ENCODE measurements at regions not wholly inside any gene's neighbourhood (a gene's known extent, or its start where the extent isn't known, plus 50 kb on each side); places are given as distances from the start of the nearest gene placed in this dataset.

DNA sequence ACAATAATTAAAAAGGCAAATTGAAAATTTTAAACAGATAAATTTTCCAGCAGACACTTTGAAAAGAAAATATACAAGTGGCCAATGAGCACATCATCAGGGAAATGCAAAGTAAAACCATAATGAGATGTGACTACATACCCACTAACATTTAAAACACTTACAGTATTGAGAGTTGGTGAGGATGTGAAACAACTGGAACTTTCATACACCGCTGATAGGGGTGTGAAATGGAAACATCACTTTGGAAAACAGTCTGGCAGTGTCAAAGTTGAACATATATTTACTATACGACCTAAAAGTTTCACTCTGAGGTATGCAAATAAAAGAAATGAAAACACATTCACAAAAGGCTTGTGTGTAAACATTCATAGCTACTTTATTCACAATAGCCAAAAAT, 94.0 kb upstream of the GNAO1 start:
- Histone ChIP-seq H3K79me2 (ENCODE audit: control insufficient read depth, insufficient read depth, low read length, poor library complexity) (no peaks in the 10 kb centered on the region), H4K91ac (ENCODE audit: low read depth, low read length) (no peak overlapping the region), H2AK5ac (ENCODE audit: low read length) (no peak overlapping the region), H2BK5ac (ENCODE audit: low read depth, low read length, poor library complexity) (no peak overlapping the region), H2BK12ac (ENCODE audit: low read length) (no peak overlapping the region), H3K9me3 (ENCODE audit: insufficient read depth, low read depth, low read length) (no peaks in the 10 kb centered on the region), H3K27ac (ENCODE audit: low read depth, low read length) (no peak overlapping the region), H3K23ac (ENCODE audit: low read length) (no peak overlapping the region), H4K8ac (ENCODE audit: low read depth, low read length) (no peak overlapping the region), H2BK120ac (ENCODE audit: insufficient read depth, low read length, poor library complexity) (no peak overlapping the region), H3K4me1 (ENCODE audit: control insufficient read depth in 1 of 2, insufficient read depth in 2 of 2, low read length in 2 of 2) (peaks cover 0 to 3% of the 10 kb centered on the region in 2 experiments), H2AFZ (ENCODE audit: insufficient read depth, low read length, poor library complexity) (no peak overlapping the region), H3K4ac (ENCODE audit: low read depth, low read length) (no peak overlapping the region), H3K14ac (ENCODE audit: low read length) (no peak overlapping the region), H4K12ac (ENCODE audit: low read depth, low read length) (no peak overlapping the region), H3K4me3 (ENCODE audit: low read depth, low read length) (no peak overlapping the region), H3K18ac (ENCODE audit: low read length) (no peak overlapping the region), H3K4me2 (ENCODE audit: low read length) (no peak overlapping the region), H3K79me1 (ENCODE audit: low read length) (no peaks in the 10 kb centered on the region), H3K36me3 (ENCODE audit: control insufficient read depth in 1 of 2, insufficient read depth in 2 of 2, low read length in 2 of 2) (no peaks in the 10 kb centered on the region), H3K27me3 (ENCODE audit: insufficient read depth, low read length) (no peaks in the 10 kb centered on the region), H3K9ac (ENCODE audit: low read length) (no peak overlapping the region)
- WGBS (ENCODE audit: extremely low coverage, insufficient coverage, insufficient read length): no CpG with 5 or more reads among the region's 2 CpGs
- DNase-seq: no peak

DNA sequence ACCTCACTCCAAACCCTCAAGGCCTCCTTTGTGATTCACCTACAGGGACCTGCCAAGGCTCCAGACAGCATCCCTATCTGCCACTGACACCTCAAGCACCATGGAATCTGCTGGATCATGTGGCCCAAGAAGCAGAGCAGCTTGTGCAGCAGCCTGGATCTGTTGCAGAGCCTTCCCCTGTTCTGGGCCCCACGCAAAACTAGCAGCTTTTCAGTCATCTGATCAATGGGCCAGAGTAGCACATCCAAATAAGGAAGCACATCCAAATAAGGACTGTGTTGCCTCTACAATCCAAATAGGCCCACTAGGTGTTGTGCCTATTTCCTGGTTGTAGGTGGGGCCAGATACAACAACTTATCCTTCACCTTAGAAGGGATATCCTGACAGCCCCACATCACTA, 97.1 kb upstream of the GNAO1 start:
- H3K79me2 ChIP-seq (ENCODE audit: control insufficient read depth, insufficient read depth, low read length, poor library complexity): no peaks in the 10 kb centered on the region
- no peak for DNase-seq

DNA sequence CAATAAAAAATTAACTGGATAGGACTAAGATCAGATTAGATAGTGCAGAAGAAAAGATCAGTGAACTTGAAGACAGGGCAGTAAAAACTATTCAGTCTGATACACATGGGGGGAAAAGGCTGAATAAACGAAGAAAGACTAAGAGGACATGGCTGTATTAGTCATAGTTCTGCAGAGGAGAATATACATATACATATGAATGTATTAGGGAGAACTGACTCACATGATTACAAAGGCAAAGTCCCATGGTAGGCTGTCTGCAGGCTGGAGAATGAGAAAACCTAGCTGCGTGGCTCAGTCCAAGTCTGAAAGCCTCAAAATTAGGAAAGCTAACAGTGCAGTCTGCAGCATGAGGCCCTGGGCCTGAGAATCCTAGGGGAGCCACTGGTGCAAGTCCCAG, 98.2 kb upstream of the GNAO1 start:
- Histone ChIP-seq H2BK120ac (ENCODE audit: insufficient read depth, low read length, poor library complexity) (no peak overlapping the region), H3K4me2 (ENCODE audit: low read length) (no peak overlapping the region), H3K23ac (ENCODE audit: low read length) (no peak overlapping the region), H3K4me3 (ENCODE audit: low read depth, low read length) (no peak overlapping the region), H3K18ac (ENCODE audit: low read length) (no peak overlapping the region), H4K91ac (ENCODE audit: low read depth, low read length) (no peak overlapping the region), H3K4ac (ENCODE audit: low read depth, low read length) (no peak overlapping the region), H2AK5ac (ENCODE audit: low read length) (no peak overlapping the region), H4K8ac (ENCODE audit: low read depth, low read length) (no peak overlapping the region), H3K27me3 (ENCODE audit: insufficient read depth, low read length) (no peaks in the 10 kb centered on the region), H3K79me1 (ENCODE audit: low read length) (no peaks in the 10 kb centered on the region), H3K14ac (ENCODE audit: low read length) (no peak overlapping the region), H3K4me1 (ENCODE audit: control insufficient read depth in 1 of 2, insufficient read depth in 2 of 2, low read length in 2 of 2) (peaks cover 5 to 7% of the 10 kb centered on the region in 2 experiments), H3K9ac (ENCODE audit: low read length) (no peak overlapping the region), H3K36me3 (ENCODE audit: control insufficient read depth in 1 of 2, insufficient read depth in 2 of 2, low read length in 2 of 2) (no peaks in the 10 kb centered on the region), H2AFZ (ENCODE audit: insufficient read depth, low read length, poor library complexity) (no peak overlapping the region), H3K9me3 (ENCODE audit: insufficient read depth, low read depth, low read length) (peaks cover 2% of the 10 kb centered on the region), H2BK5ac (ENCODE audit: low read depth, low read length, poor library complexity) (no peak overlapping the region), H2BK12ac (ENCODE audit: low read length) (no peak overlapping the region), H3K27ac (ENCODE audit: low read depth, low read length) (no peak overlapping the region), H4K12ac (ENCODE audit: low read depth, low read length) (no peak overlapping the region), H3K79me2 (ENCODE audit: control insufficient read depth, insufficient read depth, low read length, poor library complexity) (no peaks in the 10 kb centered on the region)
- no peak for DNase-seq
- WGBS (ENCODE audit: extremely low coverage, insufficient coverage, insufficient read length): no CpG with 5 or more reads among the region's 2 CpGs

More for the DNA sequence above, 97.1 kb upstream of the GNAO1 start:
- H2AK5ac ChIP-seq (ENCODE audit: low read length): no peak overlapping the region
- H3K27ac ChIP-seq (ENCODE audit: low read depth, low read length): no peak overlapping the region
- no peak overlapping the region for H3K9ac ChIP-seq (ENCODE audit: low read length)
- no peak overlapping the region for H2BK5ac ChIP-seq (ENCODE audit: low read depth, low read length, poor library complexity)
- H3K27me3 ChIP-seq (ENCODE audit: insufficient read depth, low read length): no peaks in the 10 kb centered on the region
- no peak overlapping the region for H2AFZ ChIP-seq (ENCODE audit: insufficient read depth, low read length, poor library complexity)
- no peaks in the 10 kb centered on the region for H3K9me3 ChIP-seq (ENCODE audit: insufficient read depth, low read depth, low read length)
- no peak overlapping the region for H4K91ac ChIP-seq (ENCODE audit: low read depth, low read length)
- H3K14ac ChIP-seq (ENCODE audit: low read length): no peak overlapping the region
- WGBS (ENCODE audit: extremely low coverage, insufficient coverage, insufficient read length): no CpG with 5 or more reads among the region's 1 CpG
- no peak overlapping the region for H2BK12ac ChIP-seq (ENCODE audit: low read length)
- no peak overlapping the region for H3K18ac ChIP-seq (ENCODE audit: low read length)
- H3K4me3 ChIP-seq (ENCODE audit: low read depth, low read length): no peak overlapping the region
- H3K4me2 ChIP-seq (ENCODE audit: low read length): no peak overlapping the region
- H4K8ac ChIP-seq (ENCODE audit: low read depth, low read length): no peak overlapping the region
- peaks cover 5 to 7% of the 10 kb centered on the region in 2 experiments for H3K4me1 ChIP-seq (ENCODE audit: control insufficient read depth in 1 of 2, insufficient read depth in 2 of 2, low read length in 2 of 2)
- no peak overlapping the region for H3K4ac ChIP-seq (ENCODE audit: low read depth, low read length)
- H3K23ac ChIP-seq (ENCODE audit: low read length): no peak overlapping the region
- no peaks in the 10 kb centered on the region for H3K36me3 ChIP-seq (ENCODE audit: control insufficient read depth in 1 of 2, insufficient read depth in 2 of 2, low read length in 2 of 2)
- no peaks in the 10 kb centered on the region for H3K79me1 ChIP-seq (ENCODE audit: low read length)
- H4K12ac ChIP-seq (ENCODE audit: low read depth, low read length): no peak overlapping the region
- no peak overlapping the region for H2BK120ac ChIP-seq (ENCODE audit: insufficient read depth, low read length, poor library complexity)

DNA sequence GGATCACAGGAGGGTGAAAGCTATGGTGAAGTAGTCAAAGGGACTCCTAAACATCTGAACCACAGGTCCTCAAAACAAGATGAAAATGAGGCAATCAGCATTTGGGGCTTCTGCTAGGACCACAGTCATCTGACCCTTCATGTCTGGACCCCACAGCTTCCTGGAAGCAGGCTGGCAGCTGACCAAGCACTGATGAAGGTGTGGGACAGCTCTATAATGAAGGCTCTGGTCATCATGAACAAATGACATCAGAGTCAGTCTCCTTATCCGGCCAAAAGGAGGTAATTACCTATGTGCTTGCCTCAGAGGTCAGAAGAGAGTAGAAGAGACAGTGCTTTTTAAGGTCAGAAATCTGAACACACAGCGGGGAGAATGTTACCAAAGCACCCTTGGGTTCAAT, 101.2 kb upstream of the GNAO1 start:
- H4K91ac ChIP-seq (ENCODE audit: low read depth, low read length): no peak overlapping the region
- no peak overlapping the region for H3K14ac ChIP-seq (ENCODE audit: low read length)
- peaks cover 2% of the 10 kb centered on the region for H3K9me3 ChIP-seq (ENCODE audit: insufficient read depth, low read depth, low read length)
- no peak overlapping the region for H2BK5ac ChIP-seq (ENCODE audit: low read depth, low read length, poor library complexity)
- H3K79me2 ChIP-seq (ENCODE audit: control insufficient read depth, insufficient read depth, low read length, poor library complexity): no peaks in the 10 kb centered on the region
- H3K4ac ChIP-seq (ENCODE audit: low read depth, low read length): no peak overlapping the region
- H4K8ac ChIP-seq (ENCODE audit: low read depth, low read length): no peak overlapping the region
- H2AK5ac ChIP-seq (ENCODE audit: low read length): no peak overlapping the region
- no peak overlapping the region for H3K4me3 ChIP-seq (ENCODE audit: low read depth, low read length)
- H3K36me3 ChIP-seq (ENCODE audit: control insufficient read depth in 1 of 2, insufficient read depth in 2 of 2, low read length in 2 of 2): no peaks in the 10 kb centered on the region
- H3K27ac ChIP-seq (ENCODE audit: low read depth, low read length): no peak overlapping the region
- no peaks in the 10 kb centered on the region for H3K79me1 ChIP-seq (ENCODE audit: low read length)
- H3K4me2 ChIP-seq (ENCODE audit: low read length): no peak overlapping the region
- no peaks in the 10 kb centered on the region for H3K27me3 ChIP-seq (ENCODE audit: insufficient read depth, low read length)
- no peak overlapping the region for H3K23ac ChIP-seq (ENCODE audit: low read length)
- H3K18ac ChIP-seq (ENCODE audit: low read length): no peak overlapping the region
- H2BK12ac ChIP-seq (ENCODE audit: low read length): peak overlapping the region; percentile 7
- WGBS (ENCODE audit: extremely low coverage, insufficient coverage, insufficient read length): no CpG with 5 or more reads among the region's 2 CpGs
- H2AFZ ChIP-seq (ENCODE audit: insufficient read depth, low read length, poor library complexity): no peak overlapping the region
- H3K9ac ChIP-seq (ENCODE audit: low read length): no peak overlapping the region
- peaks cover 5 to 9% of the 10 kb centered on the region in 2 experiments for H3K4me1 ChIP-seq (ENCODE audit: control insufficient read depth in 1 of 2, insufficient read depth in 2 of 2, low read length in 2 of 2)
- DNase-seq: no peak
- no peak overlapping the region for H4K12ac ChIP-seq (ENCODE audit: low read depth, low read length)
- no peak overlapping the region for H2BK120ac ChIP-seq (ENCODE audit: insufficient read depth, low read length, poor library complexity)

Data from trophoblast cell (in vitro differentiated cells and primary cell).